ENCODE measurements at regions not wholly inside any gene's neighbourhood (a gene's known extent, or its start where the extent isn't known, plus 50 kb on each side); places are given as distances from the start of the nearest gene placed in this dataset.

GRCh38 chr12:105506678-105507310 lies 176.3 kb downstream of the C12orf75 start:
- TF ChIP-seq, protein P1, sequence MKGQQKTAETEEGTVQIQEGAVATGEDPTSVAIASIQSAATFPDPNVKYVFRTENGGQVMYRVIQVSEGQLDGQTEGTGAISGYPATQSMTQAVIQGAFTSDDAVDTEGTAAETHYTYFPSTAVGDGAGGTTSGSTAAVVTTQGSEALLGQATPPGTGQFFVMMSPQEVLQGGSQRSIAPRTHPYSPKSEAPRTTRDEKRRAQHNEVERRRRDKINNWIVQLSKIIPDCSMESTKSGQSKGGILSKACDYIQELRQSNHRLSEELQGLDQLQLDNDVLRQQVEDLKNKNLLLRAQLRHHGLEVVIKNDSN (IDR thresholded peaks at IDR 0.05; ENCODE audit: borderline replicate concordance, extremely low read length, insufficient read depth, low read depth, low read length) = no peak
- TF ChIP-seq CEBPB (IDR thresholded peaks at IDR 0.05; ENCODE audit: borderline replicate concordance in 1 of 2, low read depth in 2 of 2, low read length in 2 of 2) (no peak), POLR2AphosphoS5 (IDR thresholded peaks at IDR 0.05; ENCODE audit: low read length) (no peak), REST (IDR thresholded peaks at IDR 0.05; ENCODE audit: low read depth, low read length) (no peak), TAF1 (IDR thresholded peaks at IDR 0.05; ENCODE audit: borderline replicate concordance, low read depth, low read length) (no peak), RAD21 (IDR thresholded peaks at IDR 0.05; ENCODE audit: insufficient read depth, low read depth, low read length) (no peak), E2F4 (IDR thresholded peaks at IDR 0.05; ENCODE audit: low read depth, low read length) (no peak), MTA2 (IDR thresholded peaks at IDR 0.05; ENCODE audit: low read depth) (no peak)
- TF ChIP-seq, protein P2, sequence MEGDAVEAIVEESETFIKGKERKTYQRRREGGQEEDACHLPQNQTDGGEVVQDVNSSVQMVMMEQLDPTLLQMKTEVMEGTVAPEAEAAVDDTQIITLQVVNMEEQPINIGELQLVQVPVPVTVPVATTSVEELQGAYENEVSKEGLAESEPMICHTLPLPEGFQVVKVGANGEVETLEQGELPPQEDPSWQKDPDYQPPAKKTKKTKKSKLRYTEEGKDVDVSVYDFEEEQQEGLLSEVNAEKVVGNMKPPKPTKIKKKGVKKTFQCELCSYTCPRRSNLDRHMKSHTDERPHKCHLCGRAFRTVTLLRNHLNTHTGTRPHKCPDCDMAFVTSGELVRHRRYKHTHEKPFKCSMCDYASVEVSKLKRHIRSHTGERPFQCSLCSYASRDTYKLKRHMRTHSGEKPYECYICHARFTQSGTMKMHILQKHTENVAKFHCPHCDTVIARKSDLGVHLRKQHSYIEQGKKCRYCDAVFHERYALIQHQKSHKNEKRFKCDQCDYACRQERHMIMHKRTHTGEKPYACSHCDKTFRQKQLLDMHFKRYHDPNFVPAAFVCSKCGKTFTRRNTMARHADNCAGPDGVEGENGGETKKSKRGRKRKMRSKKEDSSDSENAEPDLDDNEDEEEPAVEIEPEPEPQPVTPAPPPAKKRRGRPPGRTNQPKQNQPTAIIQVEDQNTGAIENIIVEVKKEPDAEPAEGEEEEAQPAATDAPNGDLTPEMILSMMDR (IDR thresholded peaks at IDR 0.05 in 2 of 3, conservative IDR thresholded peaks at IDR 0.05 in 1 of 3; ENCODE audit: control insufficient read depth in 2 of 3, extremely low read depth in 1 of 3, insufficient read depth in 1 of 3, low read depth in 3 of 3, low read length in 3 of 3) = no peak
